ENCODE measurements at regions not wholly inside any gene's neighbourhood (a gene's known extent, or its start where the extent isn't known, plus 50 kb on each side); places are given as distances from the start of the nearest gene placed in this dataset.

GRCh38 chr20:58107533-58107932, 120.9 kb downstream of the ANKRD60 start:
- TF ChIP-seq, protein P1, sequence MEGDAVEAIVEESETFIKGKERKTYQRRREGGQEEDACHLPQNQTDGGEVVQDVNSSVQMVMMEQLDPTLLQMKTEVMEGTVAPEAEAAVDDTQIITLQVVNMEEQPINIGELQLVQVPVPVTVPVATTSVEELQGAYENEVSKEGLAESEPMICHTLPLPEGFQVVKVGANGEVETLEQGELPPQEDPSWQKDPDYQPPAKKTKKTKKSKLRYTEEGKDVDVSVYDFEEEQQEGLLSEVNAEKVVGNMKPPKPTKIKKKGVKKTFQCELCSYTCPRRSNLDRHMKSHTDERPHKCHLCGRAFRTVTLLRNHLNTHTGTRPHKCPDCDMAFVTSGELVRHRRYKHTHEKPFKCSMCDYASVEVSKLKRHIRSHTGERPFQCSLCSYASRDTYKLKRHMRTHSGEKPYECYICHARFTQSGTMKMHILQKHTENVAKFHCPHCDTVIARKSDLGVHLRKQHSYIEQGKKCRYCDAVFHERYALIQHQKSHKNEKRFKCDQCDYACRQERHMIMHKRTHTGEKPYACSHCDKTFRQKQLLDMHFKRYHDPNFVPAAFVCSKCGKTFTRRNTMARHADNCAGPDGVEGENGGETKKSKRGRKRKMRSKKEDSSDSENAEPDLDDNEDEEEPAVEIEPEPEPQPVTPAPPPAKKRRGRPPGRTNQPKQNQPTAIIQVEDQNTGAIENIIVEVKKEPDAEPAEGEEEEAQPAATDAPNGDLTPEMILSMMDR (IDR thresholded peaks at IDR 0.05) = no peak
- TF ChIP-seq POLR2A (IDR thresholded peaks at IDR 0.05) = no peak
